SH-SY5Y (cell line): ENCODE measurements at regions not wholly inside any gene's neighbourhood (a gene's known extent, or its start where the extent isn't known, plus 50 kb on each side); places are given as distances from the start of the nearest gene placed in this dataset.

Source experiments
- GATA2 ChIP-seq: IDR thresholded peaks from 2 replicates; pipeline ENCODE4 v1.6.1; 2011; ENCODE audit warnings: mild to moderate bottlenecking, low read depth, low read length
- GATA3 ChIP-seq: IDR thresholded peaks from 2 replicates; pipeline ENCODE4 v1.6.1; 2011; ENCODE audit warnings: low read depth, mild to moderate bottlenecking, low read length, moderate library complexity

DNA sequence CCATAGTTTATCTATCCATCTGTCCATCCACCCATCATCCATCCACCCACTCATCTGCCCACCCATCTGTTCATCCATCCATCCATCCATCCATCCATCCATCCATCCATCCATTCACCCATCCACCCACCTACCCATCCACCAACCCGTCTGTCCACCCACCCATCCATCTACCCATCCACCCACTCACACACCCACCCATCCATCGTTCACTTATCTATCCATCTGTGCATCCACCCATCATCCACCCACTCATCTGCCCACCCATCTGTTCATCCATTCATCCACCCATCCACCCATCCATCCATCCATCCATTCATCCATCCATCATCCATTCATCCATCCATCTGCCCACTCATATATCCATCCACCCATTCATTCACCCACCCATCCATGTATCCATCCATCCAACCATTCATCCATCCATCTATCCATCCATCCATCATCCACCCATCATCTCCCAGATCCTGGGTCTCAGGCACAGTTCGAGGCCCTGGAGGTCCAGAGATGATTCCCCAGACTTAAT, 88.2 kb upstream of the WNT4 start:
- TF ChIP-seq GATA2 (no peak), GATA3 (no peak)

DNA sequence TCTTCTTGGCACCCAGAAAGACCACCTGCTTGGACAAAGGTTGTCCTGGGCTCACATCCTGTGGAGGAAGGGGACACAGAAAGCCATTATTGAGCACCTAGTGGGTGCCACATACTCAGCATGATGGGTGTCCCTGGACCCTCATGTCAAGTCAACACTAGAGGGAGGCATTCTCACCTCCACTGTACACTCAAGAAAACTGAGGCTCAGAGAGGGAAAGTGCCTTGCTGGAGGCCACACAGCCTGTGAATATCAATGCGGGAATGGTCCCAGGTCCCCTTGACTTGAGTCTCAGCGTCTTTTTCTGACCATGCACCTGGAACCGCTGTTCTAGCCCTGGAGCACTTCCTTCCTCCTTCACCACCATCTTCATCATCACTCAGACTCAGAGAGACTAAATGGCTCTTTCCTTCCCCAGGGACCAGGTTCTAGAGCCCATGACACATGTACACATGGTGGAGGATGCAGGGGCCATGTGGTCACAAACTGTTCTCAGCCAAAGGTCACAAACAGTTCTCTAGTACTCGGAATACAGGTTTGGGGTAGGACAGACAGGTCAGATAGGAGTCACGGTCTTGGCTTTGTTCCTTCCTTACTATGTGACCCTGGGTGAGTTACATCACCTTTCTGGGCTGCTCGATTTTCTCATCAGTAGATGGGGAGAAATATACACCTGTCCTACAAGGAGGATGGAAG, 89.2 kb upstream of the WNT4 start:
- no peak for TF ChIP-seq GATA2
- TF ChIP-seq GATA3 = no peak

DNA sequence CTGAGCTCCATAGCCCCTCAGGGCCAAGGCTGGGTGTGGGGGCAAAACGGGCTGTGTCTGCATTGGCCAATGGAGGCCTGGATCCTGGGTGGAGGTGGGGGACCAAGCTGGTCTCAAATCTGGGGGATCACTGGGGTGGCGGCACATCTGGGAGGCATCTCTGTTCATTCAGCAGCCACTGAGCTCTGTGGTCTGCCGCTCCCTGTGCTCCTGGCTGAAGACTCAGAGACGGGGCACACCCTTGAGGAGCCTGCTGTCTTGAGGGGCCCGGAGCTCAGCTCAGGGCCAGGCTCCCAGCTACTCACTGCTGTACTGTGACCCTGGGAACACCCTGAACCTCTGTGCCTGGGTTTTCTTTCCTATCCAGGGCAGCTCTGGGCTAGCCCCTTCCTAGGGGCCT, 90.3 kb upstream of the WNT4 start:
- no peak for TF ChIP-seq GATA2
- no peak for TF ChIP-seq GATA3

DNA sequence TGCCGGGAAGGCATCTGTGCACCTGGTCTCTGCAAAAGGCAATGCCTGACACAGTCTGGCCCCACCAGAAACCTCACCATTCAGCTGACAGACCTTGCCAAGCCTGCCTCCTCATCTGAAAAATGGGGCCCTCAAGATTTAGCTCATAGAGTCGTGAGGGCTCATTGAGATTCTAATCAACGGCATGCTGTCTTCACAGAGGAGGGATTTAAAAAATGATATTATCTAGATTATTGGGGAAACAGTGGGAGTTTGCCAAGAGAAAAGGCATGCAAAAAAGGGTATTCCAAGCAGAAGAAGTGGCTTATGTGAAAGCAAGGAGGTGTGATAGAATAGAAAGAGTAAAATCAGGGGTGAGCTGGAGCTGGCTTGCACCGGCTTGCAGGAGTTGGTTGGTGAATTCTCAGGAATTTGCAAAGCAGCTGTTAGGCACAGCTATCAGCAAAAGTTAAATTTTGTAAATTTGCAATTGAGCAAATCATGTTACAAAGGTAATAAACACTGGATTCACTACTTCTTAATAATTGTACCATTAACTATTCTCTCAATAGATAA, 91.7 kb upstream of the WNT4 start:
- TF ChIP-seq GATA3 (no peak), GATA2 (no peak)

DNA sequence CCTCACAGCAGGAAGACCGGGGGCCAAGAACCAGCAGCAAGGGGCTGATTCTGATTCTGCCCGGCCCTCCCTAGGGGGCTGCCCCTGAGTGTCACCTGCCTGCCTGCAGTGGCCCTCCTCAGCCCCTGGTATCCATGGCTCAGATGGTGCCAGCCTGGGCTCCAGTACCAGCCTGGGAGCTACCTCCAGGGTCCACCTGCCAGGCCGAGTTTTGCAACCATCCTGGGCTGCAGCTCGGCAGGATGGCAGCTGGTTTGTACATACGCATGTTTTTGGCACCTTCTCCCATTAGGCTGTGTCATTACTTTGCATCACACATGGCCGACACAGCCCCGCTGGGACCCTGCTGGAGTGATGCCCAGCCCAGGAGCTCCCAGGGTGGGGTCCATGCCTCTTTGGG, 93.3 kb upstream of the WNT4 start:
- TF ChIP-seq GATA3 (no peak), GATA2 (no peak)

GRCh38 chr1:22236900-22237299, 94.0 kb upstream of the WNT4 start:
- TF ChIP-seq GATA3 (no peak), GATA2 (no peak)

DNA sequence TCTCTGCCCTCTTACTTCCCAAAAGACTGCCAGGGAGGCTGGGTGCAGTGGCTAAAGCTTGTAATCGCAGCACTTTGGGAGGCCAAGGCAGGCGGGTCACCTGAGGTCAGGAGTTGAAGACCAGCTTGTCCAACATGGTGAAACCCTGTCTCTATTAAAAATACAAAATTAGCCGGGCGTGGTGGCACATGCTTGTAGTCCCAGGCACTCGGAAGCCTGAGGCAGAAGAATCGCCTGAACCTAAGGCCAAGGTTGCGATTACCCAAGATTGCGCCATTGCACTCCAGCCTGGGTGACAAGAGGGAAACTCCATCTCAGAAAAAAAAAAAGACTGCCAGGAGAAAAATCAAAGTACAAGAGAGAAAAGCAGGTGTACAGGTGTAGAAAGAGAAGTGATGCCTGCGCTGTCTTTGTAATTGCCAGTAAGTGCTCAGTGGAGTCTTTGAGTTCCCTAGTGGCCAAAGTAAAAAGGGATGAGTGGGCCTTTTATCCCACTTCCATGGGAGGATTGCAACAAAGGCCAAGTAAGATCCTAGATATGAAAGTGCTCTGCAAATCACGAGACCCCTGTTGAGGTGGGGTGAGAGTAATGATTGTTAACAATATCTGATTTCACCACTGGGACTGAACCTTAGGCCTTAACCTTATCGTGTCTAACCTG, 94.7 kb upstream of the WNT4 start:
- no peak for TF ChIP-seq GATA2
- TF ChIP-seq GATA3 = no peak

DNA sequence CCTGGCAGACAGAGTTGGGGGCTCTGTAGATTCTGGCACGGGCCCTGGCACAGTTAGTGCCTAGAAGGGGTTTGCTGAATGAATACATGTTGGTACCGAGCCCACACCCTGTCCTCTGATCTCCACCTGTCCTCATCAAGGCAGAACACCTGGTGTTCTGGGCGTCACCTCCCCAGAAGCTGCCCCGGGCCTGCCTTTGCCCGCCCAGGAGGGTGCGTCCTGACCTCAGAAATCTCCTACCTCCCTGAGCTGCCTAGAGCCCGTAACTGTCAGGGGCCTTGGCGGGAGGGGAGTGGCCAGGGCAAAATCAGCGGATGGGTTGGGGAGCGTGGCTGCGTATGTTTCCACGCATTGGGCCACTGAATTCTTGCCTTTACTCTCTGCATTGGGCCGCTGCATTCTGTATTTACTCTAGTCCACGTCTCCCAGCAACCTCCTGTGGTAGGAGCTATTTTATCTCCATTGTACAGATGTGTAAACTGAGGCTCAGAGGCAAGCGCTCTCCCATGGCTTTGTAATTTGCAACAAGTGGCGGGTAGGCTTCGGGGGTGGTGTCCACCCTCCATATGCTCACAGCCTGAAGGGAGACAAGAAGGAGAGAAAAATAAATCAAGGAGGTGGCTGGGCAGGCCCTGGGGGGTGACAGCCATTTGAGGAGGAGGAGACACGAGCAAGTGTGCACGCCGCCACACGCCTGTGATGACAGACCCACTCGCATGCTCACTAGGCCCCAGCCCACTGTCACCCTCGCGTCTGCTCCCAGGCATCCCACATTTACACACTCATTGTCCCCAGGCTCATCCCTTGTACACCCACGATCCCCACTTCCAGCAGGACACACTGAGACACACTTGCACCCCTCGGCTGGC, 95.7 kb upstream of the WNT4 start:
- TF ChIP-seq GATA3 = no peak
- no peak for TF ChIP-seq GATA2

DNA sequence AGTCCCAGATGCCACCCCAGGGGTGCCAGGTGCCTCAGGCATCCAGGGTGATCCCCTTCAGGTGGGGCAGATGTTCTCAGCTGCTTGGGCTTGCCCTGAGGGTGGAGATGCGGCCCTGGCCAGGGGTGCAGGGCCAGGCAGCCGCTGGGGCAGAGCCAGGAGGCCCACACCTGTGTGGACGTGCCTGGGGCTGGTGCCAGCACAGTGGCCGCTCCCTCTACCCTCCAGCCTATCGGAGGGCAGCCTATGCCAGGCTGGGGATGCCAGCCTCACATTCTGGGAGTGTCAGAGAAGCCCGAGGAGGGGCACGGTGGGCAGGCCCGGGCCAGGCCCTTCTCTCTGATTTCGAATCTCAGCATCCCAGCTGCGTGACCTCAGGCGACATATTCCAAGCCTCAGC, 96.5 kb upstream of the WNT4 start:
- TF ChIP-seq GATA2 (no peak), GATA3 (no peak)

DNA sequence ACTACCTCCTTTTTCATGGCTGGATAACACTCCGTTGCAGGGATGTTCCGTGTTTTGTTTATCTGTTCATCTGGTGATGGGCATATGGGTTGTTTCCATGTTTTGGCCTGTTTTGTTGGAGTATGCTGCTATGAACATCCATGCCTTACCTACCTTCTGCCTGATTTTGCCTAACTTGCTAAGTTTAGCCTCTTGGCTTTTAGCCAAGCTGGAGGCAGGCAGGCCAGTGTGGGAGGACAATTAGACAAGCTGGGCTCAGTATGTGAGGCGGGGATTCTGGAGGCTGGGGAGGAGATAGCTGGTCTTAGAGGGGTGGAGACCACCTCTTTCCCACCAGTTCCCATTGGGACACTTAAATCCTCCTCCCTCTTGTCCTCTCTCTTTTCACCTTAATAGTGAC, 98.4 kb upstream of the WNT4 start:
- TF ChIP-seq GATA3 (no peak), GATA2 (no peak)

DNA sequence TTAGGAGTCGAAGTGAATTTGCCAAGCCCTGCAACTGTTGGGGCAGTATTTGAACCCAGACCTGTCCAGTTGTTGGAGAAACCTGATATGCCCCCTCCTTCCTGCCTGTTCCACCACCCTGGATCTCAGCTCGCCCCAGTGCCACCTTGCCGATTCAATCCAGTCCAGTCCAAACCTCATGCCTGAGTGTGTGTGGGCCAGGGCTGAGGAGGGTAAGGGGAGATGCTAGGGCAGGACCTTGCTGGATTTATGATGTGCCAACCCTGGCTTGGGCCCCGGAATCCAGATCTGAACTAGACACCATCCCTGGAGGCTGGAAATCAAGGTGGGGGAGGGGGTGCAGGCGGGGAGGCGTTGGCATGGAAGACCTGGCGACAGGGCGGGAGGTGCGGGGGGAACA, 98.9 kb upstream of the WNT4 start:
- TF ChIP-seq GATA2 (no peak), GATA3 (no peak)

- no peak for TF ChIP-seq GATA2
Measured at GRCh38 chr1:22245100-22245650, 102.3 kb upstream of the WNT4 start.

DNA sequence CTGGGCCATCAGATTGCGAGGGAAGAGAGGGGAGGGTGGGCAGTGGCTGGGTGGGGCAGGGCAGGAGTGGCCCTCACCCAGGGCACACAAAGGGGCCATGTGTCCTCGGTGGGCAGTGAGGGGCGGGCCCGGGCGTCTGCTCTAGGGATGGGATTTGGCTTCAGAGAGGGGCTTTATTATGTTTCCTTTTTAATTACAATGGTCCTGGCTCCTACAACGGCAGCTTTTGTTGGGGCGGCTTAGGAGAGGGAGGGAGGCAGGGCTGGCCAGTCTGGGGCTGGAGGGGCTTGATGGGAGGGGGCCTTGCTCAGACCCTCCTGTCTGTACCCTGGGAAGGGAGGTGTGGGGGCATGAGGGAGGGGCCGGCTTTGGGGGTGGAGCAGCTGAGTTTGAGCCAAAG, 102.8 kb upstream of the WNT4 start:
- no peak for TF ChIP-seq GATA2
- TF ChIP-seq GATA3 = no peak

DNA sequence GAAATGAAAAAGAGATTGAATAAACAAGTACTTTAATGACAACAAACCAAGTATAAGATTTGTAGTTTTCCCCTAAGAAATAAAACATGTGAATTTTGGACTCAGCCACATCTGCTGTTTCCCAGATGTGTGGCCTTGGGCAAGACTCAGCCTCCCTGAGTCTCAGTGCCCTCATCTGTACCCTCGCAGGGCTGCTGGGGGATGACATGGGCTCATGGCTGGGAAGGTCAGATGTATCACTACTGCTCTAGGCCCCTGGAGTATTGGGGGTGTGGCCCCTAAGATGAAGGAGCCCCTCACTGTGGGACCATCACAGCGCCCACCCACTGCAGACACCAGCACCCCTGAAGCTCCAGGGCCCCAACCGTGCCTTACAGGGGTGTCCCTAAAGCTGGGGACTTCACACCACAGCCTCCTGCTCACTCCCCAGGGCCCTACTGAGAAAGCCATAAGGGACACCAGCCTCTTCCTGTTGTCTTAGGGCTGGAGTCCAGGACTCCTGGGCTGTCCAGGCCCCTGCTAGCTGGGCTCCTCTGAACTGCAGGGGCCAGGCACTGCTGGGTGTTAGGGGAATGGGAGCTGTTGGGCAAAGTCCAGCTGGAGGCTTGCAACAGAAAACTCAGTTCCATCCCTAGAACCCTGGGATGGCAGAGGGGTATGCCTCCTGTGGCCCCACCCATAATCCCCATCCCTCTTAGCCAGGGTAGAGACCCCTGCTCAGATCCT, 104.0 kb upstream of the WNT4 start:
- TF ChIP-seq GATA3 (no peak), GATA2 (no peak)
